Pancreas (tissue), 10 donors: ENCODE measurements at regions not wholly inside any gene's neighbourhood (a gene's known extent, or its start where the extent isn't known, plus 50 kb on each side); places are given as distances from the start of the nearest gene placed in this dataset.

ENCODE experiments used
- ATAC-seq, 4 donors: fragments of 200-7000 bp; cut with Tn5 transposase; one replicate each; pipeline versions ENCODE4 v1.8.0 to v1.9.1; 2020; ENCODE audit warnings: mild to moderate bottlenecking in 4 of 4, moderate library complexity in 4 of 4
- DNase-seq, 6 donors: peaks; one replicate each; pipeline ENCODE4 v3.0.0-alpha.2; 2020
- FAIRE-seq: peaks from 2 replicates; lab custom pipeline; 2012; peaks lifted over from hg19 to GRCh38; lab: Jason Lieb, UNC
- H3K27ac ChIP-seq, 4 donors: fragments of 200-600 bp; sonication (generic); 1 replicate in 3 of 4; 2 replicates in 1 of 4; pipeline versions ENCODE4 v1.5.0 to v1.8.0; 2020
- H3K27me3 ChIP-seq, 4 donors: fragments of 200-600 bp; one replicate each; pipeline ENCODE4 v1.8.0; 2021
- H3K36me3 ChIP-seq, 3 donors: fragments of 200-600 bp; sonication (generic) in 1 of 3; one replicate each; pipeline versions ENCODE4 v1.5.0 to v1.8.0; 2020 to 2021
- H3K4me1 ChIP-seq, 3 donors: fragments of 200-600 bp; one replicate each; pipeline ENCODE4 v1.8.0; 2021
- H3K4me3 ChIP-seq, 4 donors: fragments of 200-600 bp; sonication (generic) in 2 of 4; one replicate each; pipeline versions ENCODE4 v1.5.0 to v1.8.0; 2020 to 2021
- H3K9me3 ChIP-seq, 4 donors: fragments of 200-600 bp; one replicate each; pipeline ENCODE4 v1.8.0; 2021
- WGBS, 2 donors: extraction: QIAGEN DNeasy Blood & Tissue Kit; methylation state at CpG; one replicate each; pipeline ENCODE4 v1.1.7; 2013; 5-methylcytosine and 5-hydroxymethylcytosine counted together
- intact Hi-C, 3 donors: fragments of 100-400 bp; cut with DNase I; formaldehyde crosslinking; loops; one replicate each; pipeline versions ENCODE4 v1.11.1 to v1.14.2; 2022
- TF ChIP-seq, protein P1 (sequence below), 4 donors: fragments of 200-600 bp; sonication (generic) in 3 of 4; IDR thresholded peaks; one replicate each; pipeline versions ENCODE4 v1.5.0 to v1.8.0; 2021; ENCODE audit warnings: antibody characterized with exemption in 4 of 4
- donor health status: healthy with polysubstance abuse.
- donor health status: DM: no; HTN: no; CAD: no; lungs with moderate emphysema.
- donor health status: DM: no; HTN: no; CAD: no.
- donor health status: control.
- donor health status: control.
- donor health status: Bipolar disorder and iron deficiency.
- donor health status: DM: yes; HTN: yes; CAD: no.
- donor health status: DM: no; HTN: no; CAD: no.
- donor health status: DM: no; HTN: no; CAD: no.
- donor health status: DM: yes; HTN: yes; CAD: no.

DNA sequence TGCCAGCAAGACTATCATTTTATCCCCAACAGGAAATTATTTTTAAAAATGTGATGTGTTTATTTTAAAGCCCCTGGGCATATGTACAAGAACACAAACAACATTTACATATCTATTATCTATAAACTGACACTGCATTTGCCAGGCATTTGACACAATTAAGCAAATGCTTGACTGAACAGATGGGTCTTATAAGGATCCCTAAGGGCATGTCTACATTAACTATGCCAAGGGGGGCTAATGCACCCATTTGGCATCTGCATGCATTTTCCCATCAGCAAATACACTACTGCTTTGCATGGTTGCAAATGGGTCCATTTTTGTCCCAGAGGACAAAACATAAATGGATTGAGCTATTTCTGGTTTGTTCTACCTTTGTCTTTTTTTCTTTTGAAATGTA lies 884.8 kb upstream of the B3GALT2 start:
- Histone ChIP-seq H3K36me3 (no peaks in the 10 kb centered on the region), H3K4me1 (no peaks in the 10 kb centered on the region), H3K4me3 (no peak overlapping the region), H3K9me3 (no peaks in the 10 kb centered on the region), H3K27ac (no peak overlapping the region), H3K27me3 (no peaks in the 10 kb centered on the region)
- ATAC-seq (no peak), DNase-seq (no peak), FAIRE-seq (no peak)
- TF ChIP-seq, protein P1, sequence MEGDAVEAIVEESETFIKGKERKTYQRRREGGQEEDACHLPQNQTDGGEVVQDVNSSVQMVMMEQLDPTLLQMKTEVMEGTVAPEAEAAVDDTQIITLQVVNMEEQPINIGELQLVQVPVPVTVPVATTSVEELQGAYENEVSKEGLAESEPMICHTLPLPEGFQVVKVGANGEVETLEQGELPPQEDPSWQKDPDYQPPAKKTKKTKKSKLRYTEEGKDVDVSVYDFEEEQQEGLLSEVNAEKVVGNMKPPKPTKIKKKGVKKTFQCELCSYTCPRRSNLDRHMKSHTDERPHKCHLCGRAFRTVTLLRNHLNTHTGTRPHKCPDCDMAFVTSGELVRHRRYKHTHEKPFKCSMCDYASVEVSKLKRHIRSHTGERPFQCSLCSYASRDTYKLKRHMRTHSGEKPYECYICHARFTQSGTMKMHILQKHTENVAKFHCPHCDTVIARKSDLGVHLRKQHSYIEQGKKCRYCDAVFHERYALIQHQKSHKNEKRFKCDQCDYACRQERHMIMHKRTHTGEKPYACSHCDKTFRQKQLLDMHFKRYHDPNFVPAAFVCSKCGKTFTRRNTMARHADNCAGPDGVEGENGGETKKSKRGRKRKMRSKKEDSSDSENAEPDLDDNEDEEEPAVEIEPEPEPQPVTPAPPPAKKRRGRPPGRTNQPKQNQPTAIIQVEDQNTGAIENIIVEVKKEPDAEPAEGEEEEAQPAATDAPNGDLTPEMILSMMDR (IDR thresholded peaks at IDR 0.05) = no peak
- intact Hi-C loops = no loop called here

DNA sequence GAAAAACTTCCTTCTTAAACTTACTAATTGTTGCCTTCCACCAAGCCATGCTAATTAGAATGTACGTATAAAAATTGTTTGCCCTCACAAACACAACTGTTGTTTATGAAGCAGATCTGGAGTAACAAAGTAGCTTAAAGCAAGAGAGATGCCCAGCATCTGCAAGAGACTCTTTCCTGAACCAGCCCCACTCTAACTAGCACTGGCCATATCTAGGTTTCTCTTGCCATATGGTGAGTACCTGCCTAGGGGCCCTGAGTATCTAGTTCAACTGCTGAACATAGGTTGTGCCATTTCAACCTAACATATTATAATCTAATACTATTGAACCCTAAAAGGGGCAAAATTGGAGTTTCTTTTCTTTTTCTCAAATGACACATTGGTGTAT lies 883.4 kb upstream of the B3GALT2 start:
- Histone ChIP-seq H3K4me1 (no peaks in the 10 kb centered on the region), H3K27me3 (no peaks in the 10 kb centered on the region), H3K36me3 (no peaks in the 10 kb centered on the region), H3K27ac (no peak overlapping the region), H3K9me3 (no peaks in the 10 kb centered on the region), H3K4me3 (no peak overlapping the region)
- FAIRE-seq = no peak
- TF ChIP-seq, protein P1 (IDR thresholded peaks at IDR 0.05) = no peak
- intact Hi-C loops = no loop called here
- DNase-seq = no peak
- ATAC-seq = no peak
- 79 to 93% methylated on average over 1 of the region's 1 CpG for WGBS, 2 donors

DNA sequence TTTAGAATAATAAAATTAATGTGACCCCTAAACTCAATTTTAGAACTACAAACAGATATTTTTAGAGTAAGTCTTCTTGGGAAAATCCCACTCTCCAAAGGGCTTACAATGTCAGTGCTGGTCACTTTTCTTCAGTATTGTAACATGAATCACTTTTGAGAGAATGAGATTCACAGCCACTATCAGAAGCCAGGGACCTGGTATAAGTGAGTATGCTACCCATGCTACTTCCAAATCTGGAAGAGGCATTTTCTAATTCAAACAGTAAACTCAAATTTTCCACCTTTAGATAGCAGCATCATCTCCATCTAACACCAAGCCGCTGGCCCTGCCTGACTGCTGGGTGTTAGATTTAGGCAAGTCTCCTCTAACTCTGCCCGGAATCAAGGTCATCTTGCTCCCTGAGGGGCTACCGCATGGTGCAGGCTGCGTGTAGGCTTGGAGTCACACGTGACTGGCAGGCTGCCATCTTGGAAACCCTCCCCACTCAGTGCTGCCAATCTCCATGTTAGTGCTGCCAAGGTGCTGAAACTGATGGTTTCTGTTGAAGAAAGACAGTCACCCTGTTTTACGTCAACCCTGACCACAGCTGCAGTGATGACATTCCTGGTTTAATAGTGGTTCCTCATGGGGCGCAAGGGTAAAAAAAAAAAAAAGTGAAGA lies 882.9 kb upstream of the B3GALT2 start:
- peak in 1 of 4 donors; percentile 52 for ATAC-seq
- TF ChIP-seq, protein P1 (IDR thresholded peaks at IDR 0.05) = no peak
- H3K4me3 ChIP-seq = no peak overlapping the region
- peak in 2 of 6 donors; percentile 9 to 39 for DNase-seq
- no peak overlapping the region for H3K27ac ChIP-seq
- no peaks in the 10 kb centered on the region for H3K27me3 ChIP-seq
- intact Hi-C loops = no loop called here
- no peak for FAIRE-seq
- H3K9me3 ChIP-seq = no peaks in the 10 kb centered on the region
- no peaks in the 10 kb centered on the region for H3K4me1 ChIP-seq
- no peaks in the 10 kb centered on the region for H3K36me3 ChIP-seq
- WGBS, 2 donors = 66 to 70% methylated on average over 7 of the region's 7 CpGs

DNA sequence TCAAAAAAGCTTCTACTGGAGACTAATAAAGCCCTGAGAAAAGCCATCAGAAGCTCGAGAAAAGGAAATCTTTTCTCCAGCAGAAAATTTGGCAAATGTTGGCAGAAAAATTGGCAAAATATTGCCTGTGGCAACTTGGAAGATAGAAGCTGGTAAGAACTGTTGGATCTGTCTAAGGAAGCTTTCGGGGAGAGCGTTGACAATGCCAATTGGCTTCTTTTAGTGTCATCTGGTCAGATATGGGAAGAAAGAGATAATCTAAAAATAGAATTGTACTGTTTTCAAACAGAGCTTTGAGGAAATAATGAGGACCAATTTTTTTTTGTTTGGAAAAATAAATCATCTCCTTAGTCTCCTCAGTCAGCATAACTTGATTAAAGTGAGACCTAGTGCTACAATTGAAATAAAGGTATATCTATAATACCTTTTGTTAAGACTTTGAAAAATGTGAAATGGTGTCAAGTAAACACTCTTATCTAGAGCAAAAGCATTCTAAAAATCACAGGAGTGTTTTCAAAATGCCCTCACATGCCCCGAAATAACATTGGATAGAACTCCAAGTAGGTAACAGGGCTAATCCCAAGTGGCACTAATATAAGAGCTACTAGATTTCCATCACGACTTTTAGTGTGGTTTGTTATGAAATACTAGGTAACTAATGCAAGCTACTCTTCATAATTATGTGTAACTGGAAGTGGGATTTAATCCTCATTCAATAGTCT lies 882.2 kb upstream of the B3GALT2 start:
- H3K27me3 ChIP-seq = no peaks in the 10 kb centered on the region
- H3K36me3 ChIP-seq = no peaks in the 10 kb centered on the region
- ATAC-seq (no peak), DNase-seq (no peak), FAIRE-seq (no peak)
- no peaks in the 10 kb centered on the region for H3K4me1 ChIP-seq
- TF ChIP-seq, protein P1 (IDR thresholded peaks at IDR 0.05) = no peak
- 72 to 75% methylated on average over 5 of the region's 5 CpGs for WGBS, 2 donors
- no peak overlapping the region for H3K27ac ChIP-seq
- H3K4me3 ChIP-seq = no peak overlapping the region
- H3K9me3 ChIP-seq = no peaks in the 10 kb centered on the region
- intact Hi-C loops = no loop called here

DNA sequence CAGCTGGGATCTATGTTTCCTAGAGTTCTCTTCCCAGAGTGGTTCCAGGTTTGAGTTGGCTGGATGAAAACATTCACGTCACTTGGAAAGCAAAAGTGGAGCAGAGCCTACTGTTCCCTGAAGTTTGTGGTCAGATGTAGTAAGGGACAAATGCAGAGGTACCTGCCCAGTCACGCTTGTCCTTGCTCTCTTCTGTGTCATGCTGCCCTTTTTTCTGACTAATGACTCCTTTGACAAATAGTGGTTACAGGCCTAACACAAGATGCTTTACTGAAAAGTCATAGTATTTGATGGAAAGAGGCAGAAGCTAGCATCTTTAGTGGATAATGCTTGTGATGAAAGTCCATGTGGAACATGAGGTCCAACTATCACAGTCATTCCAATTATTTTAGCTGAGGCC lies 881.4 kb upstream of the B3GALT2 start:
- H3K4me3 ChIP-seq = no peak overlapping the region
- intact Hi-C loops = no loop called here
- no peak for ATAC-seq
- no peak overlapping the region for H3K27ac ChIP-seq
- WGBS, 2 donors = 68 to 84% methylated on average over 2 of the region's 2 CpGs
- TF ChIP-seq, protein P1 (IDR thresholded peaks at IDR 0.05) = no peak
- no peak for FAIRE-seq
- DNase-seq = no peak
- H3K36me3 ChIP-seq = no peaks in the 10 kb centered on the region
- no peaks in the 10 kb centered on the region for H3K27me3 ChIP-seq
- H3K9me3 ChIP-seq = no peaks in the 10 kb centered on the region
- no peaks in the 10 kb centered on the region for H3K4me1 ChIP-seq
